Thyroid gland (tissue), 4 donors: ENCODE measurements at regions not wholly inside any gene's neighbourhood (a gene's known extent, or its start where the extent isn't known, plus 50 kb on each side); places are given as distances from the start of the nearest gene placed in this dataset.

Source experiments
- DNase-seq, 2 donors: peaks; one replicate each; pipeline ENCODE4 v3.0.0-alpha.2; 2019
- H3K27ac ChIP-seq, 3 donors: fragments of 200-600 bp; sonication (generic); 1 replicate in 2 of 3; 2 replicates in 1 of 3; pipeline ENCODE4 v1.5.1; 2016 to 2019; ENCODE audit warnings: mild to moderate bottlenecking in 1 of 3, moderate library complexity in 1 of 3
- H3K27me3 ChIP-seq: fragments of 200-600 bp; sonication (generic); one replicate; pipeline ENCODE4 v1.5.1; 2019
- H3K36me3 ChIP-seq, 2 donors: fragments of 200-600 bp; sonication (generic); one replicate each; pipeline ENCODE4 v1.5.1; 2016 to 2019
- H3K4me1 ChIP-seq, 2 donors: fragments of 200-600 bp; sonication (generic); one replicate each; pipeline ENCODE4 v1.5.1; 2017 to 2019
- H3K4me3 ChIP-seq, 3 donors: fragments of 200-600 bp; sonication (generic); replicated peaks in 1 of 3; 1 replicate in 2 of 3; 2 replicates in 1 of 3; pipeline ENCODE4 v1.5.1; 2016; ENCODE audit warnings: mild to moderate bottlenecking in 1 of 3
- H3K9me3 ChIP-seq: fragments of 200-600 bp; sonication (generic); one replicate; pipeline ENCODE4 v1.5.1; 2017
- POLR2A ChIP-seq, 2 donors: fragments of 450-650 bp; IDR thresholded peaks; one replicate each; pipeline ENCODE4 v1.6.1; 2017; ENCODE audit warnings: antibody characterized with exemption in 2 of 2, mild to moderate bottlenecking in 2 of 2, moderate library complexity in 1 of 2
- WGBS, 2 donors: methylation state at CpG; one replicate each; pipeline ENCODE4 v1.1.5; 2017; 5-methylcytosine and 5-hydroxymethylcytosine counted together
- intact Hi-C: fragments of 100-400 bp; cut with DNase I; formaldehyde crosslinking; loops from one replicate; pipeline ENCODE4 v1.15.1; 2023
- TF ChIP-seq, protein P1 (sequence below), 6 experiments: fragments of 200-600 bp in 3 of 6; fragments of 450-650 bp in 3 of 6; sonication (generic) in 3 of 6; IDR thresholded peaks; one replicate each; pipeline ENCODE4 v1.5.1; 2016 to 2019; ENCODE audit warnings: antibody characterized with exemption in 6 of 6, mild to moderate bottlenecking in 2 of 6, inconsistent platforms in 1 of 6, moderate library complexity in 1 of 6

DNA sequence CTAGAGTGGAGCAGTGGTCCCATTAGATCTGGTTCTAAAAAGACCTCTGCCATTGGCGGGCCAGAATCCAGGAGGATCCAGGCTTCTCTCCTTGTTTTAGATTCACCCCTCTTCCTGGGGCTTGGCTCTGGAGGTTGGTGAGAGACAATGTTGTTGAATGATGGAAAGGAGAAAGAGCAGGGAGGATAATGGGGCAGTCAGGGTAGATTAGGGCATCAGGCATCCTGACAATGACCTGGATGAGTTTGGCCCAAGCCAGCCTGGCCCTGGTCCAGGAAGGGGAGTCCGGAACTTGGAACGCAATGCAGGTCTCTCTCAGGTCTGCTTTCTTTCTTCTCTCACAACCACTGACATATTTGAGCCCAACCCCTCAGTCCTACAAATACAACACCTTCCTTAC is 260.1 kb upstream of the RASGRP1 start:
- H3K27me3 ChIP-seq = no peaks in the 10 kb centered on the region
- H3K9me3 ChIP-seq = no peaks in the 10 kb centered on the region
- no peak for DNase-seq
- H3K4me3 ChIP-seq = no peak overlapping the region
- 74 to 88% methylated on average over 3 of the region's 3 CpGs for WGBS, 2 donors
- intact Hi-C loops = no loop called here
- no peaks in the 10 kb centered on the region for H3K36me3 ChIP-seq
- no peaks in the 10 kb centered on the region for H3K4me1 ChIP-seq
- TF ChIP-seq, protein P1, sequence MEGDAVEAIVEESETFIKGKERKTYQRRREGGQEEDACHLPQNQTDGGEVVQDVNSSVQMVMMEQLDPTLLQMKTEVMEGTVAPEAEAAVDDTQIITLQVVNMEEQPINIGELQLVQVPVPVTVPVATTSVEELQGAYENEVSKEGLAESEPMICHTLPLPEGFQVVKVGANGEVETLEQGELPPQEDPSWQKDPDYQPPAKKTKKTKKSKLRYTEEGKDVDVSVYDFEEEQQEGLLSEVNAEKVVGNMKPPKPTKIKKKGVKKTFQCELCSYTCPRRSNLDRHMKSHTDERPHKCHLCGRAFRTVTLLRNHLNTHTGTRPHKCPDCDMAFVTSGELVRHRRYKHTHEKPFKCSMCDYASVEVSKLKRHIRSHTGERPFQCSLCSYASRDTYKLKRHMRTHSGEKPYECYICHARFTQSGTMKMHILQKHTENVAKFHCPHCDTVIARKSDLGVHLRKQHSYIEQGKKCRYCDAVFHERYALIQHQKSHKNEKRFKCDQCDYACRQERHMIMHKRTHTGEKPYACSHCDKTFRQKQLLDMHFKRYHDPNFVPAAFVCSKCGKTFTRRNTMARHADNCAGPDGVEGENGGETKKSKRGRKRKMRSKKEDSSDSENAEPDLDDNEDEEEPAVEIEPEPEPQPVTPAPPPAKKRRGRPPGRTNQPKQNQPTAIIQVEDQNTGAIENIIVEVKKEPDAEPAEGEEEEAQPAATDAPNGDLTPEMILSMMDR (IDR thresholded peaks at IDR 0.05) = no peak
- TF ChIP-seq POLR2A (IDR thresholded peaks at IDR 0.05) = no peak
- H3K27ac ChIP-seq = no peak overlapping the region

DNA sequence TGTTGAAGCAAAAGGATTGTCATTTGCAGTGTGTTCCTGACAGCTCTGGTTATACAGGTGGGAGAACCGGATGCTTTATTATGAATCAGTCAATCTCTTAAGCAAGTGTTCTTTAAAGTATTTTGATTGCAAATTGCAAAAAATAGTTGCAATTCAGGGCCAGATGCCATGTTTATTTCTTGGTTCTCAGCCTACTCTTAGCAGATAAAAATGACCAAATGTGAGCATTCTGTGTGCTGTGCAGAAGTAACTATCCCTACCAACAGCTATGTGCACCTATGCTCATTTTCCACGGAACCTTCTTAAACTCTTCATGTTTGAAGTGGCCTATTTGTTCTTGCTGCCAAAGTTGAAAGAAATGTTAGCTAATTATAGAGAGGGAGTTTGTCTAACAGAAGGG is 262.3 kb upstream of the RASGRP1 start:
- Histone ChIP-seq H3K4me3 (no peak overlapping the region), H3K27ac (no peak overlapping the region), H3K27me3 (no peaks in the 10 kb centered on the region), H3K9me3 (no peaks in the 10 kb centered on the region), H3K4me1 (no peaks in the 10 kb centered on the region), H3K36me3 (no peaks in the 10 kb centered on the region)
- no peak for DNase-seq
- no peak for TF ChIP-seq POLR2A (IDR thresholded peaks at IDR 0.05)
- TF ChIP-seq, protein P1 (IDR thresholded peaks at IDR 0.05) = no peak
- intact Hi-C loops = no loop called here
- WGBS, 2 donors = 44 to 52% methylated on average over 2 of the region's 2 CpGs

DNA sequence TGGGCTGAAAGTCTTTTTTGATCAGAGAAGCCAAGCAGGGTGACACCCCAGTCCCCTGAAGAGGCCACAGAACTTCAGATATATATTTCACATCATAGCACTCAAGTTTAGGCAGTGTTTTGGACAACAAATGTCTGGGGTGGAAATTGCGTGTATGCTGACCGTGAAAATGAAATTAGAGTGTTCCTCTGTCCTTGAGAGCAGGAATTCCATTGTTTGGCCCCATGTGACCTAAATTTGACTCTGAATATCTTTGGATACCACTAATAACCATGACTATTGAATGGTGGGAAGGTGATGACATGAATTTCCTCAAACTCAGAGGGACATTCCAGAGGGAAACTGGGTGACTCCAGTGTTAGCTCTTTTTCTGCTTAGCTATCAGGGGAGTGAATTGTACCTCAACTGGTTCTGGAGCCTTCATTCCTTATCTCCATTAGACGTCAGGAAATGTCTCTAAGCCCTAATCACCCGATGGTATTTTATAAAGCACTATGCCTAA is 263.5 kb upstream of the RASGRP1 start:
- Histone ChIP-seq H3K27ac (no peak overlapping the region), H3K4me3 (no peak overlapping the region), H3K36me3 (no peaks in the 10 kb centered on the region), H3K4me1 (no peaks in the 10 kb centered on the region), H3K9me3 (no peaks in the 10 kb centered on the region), H3K27me3 (no peaks in the 10 kb centered on the region)
- intact Hi-C loops = no loop called here
- no peak for DNase-seq
- TF ChIP-seq, protein P1 (IDR thresholded peaks at IDR 0.05) = no peak
- TF ChIP-seq POLR2A (IDR thresholded peaks at IDR 0.05) = no peak
- WGBS, 2 donors = 53 to 57% methylated on average over 4 of the region's 4 CpGs

DNA sequence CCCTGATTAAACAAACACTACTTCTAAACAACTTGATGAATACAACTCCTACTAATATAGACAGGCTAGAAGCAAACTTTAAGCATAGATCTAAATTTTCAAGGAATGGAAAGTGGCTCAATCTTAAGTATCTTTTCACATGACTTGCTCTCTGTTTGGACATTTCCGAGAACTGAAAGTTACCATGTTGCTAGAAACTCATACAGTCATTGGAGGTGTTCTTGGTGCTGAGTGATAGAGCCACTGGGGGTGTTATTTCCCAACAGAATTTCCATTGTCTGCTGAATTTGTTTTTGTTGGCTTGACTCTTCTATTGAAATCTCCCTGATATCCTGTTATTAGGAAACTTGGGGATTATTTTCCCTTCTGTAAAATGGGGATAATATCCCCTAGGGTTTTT is 264.5 kb upstream of the RASGRP1 start:
- no peak for TF ChIP-seq POLR2A (IDR thresholded peaks at IDR 0.05)
- TF ChIP-seq, protein P1 (IDR thresholded peaks at IDR 0.05) = no peak
- 76 to 85% methylated on average over 1 of the region's 1 CpG for WGBS, 2 donors
- no peak overlapping the region for H3K27ac ChIP-seq
- H3K4me1 ChIP-seq = no peaks in the 10 kb centered on the region
- H3K9me3 ChIP-seq = no peaks in the 10 kb centered on the region
- intact Hi-C loops = no loop called here
- DNase-seq = no peak
- H3K36me3 ChIP-seq = no peaks in the 10 kb centered on the region
- no peak overlapping the region for H3K4me3 ChIP-seq
- no peaks in the 10 kb centered on the region for H3K27me3 ChIP-seq

DNA sequence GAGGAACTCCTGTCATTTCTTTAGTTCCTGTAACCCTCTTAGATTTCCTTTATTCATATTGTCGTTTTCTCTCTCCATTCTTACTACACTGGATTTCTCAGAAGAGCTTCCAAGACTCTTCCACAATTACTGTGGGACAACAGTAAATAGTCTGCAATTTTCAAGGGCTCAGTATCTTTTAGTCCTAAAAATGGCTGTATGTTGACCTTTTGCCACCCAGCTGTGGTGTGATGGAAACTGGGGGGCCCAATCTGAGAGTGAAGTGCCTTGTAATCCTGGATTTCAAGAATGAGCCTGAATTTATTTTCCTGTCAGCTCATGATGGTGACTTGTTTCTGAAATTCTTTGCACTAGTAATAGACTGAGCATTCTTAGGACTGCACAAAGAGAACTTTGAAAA is 277.6 kb upstream of the RASGRP1 start:
- WGBS, 2 donors = 74 to 78% methylated on average over 1 of the region's 1 CpG
- Histone ChIP-seq H3K4me1 (no peaks in the 10 kb centered on the region), H3K27me3 (no peaks in the 10 kb centered on the region), H3K27ac (no peak overlapping the region), H3K9me3 (no peaks in the 10 kb centered on the region), H3K4me3 (no peak overlapping the region), H3K36me3 (no peaks in the 10 kb centered on the region)
- TF ChIP-seq POLR2A (IDR thresholded peaks at IDR 0.05) = no peak
- TF ChIP-seq, protein P1 (IDR thresholded peaks at IDR 0.05) = no peak
- DNase-seq = no peak
- intact Hi-C loops = no loop called here
